Common myeloid progenitor, CD34-positive (primary cell): ENCODE measurements at regions not wholly inside any gene's neighbourhood (a gene's known extent, or its start where the extent isn't known, plus 50 kb on each side); places are given as distances from the start of the nearest gene placed in this dataset.

Source experiments
- CTCF ChIA-PET: fragments of 350-600 bp; sonication (Branson Sonifier 250); formaldehyde crosslinking; loops from one replicate; lab custom pipeline; 2021; ENCODE audit warnings: antibody characterized with exemption; lab: Charles Lee
- POLR2A ChIA-PET: fragments of 350-600 bp; sonication (Branson Sonifier 250); formaldehyde crosslinking; loops from one replicate; lab custom pipeline; 2021; ENCODE audit warnings: antibody characterized with exemption; lab: Charles Lee
- DNase-seq, 3 donors: peaks; one replicate each; pipeline versions ENCODE4 v3.0.0 to v3.0.0-alpha.2; 2013
- H3K27ac ChIP-seq, 2 experiments: 1 replicate in 1 of 2; 2 replicates in 1 of 2; pipeline ENCODE4 v1.7.0; 2013; ENCODE audit warnings: inconsistent platforms in 2 of 2, low read length in 2 of 2, mild to moderate bottlenecking in 2 of 2, low read depth in 1 of 2, moderate library complexity in 1 of 2; ENCODE audit not compliant: severe bottlenecking in 2 of 2, insufficient read depth in 1 of 2, poor library complexity in 1 of 2
- H3K27me3 ChIP-seq, 5 experiments: replicated peaks in 2 of 5; 1 replicate in 3 of 5; 2 replicates in 2 of 5; pipeline versions ENCODE4 v1.6.1 to v1.7.0; 2013; ENCODE audit warnings: low read length in 4 of 5, mild to moderate bottlenecking in 2 of 5, moderate library complexity in 2 of 5, inconsistent platforms in 1 of 5; ENCODE audit not compliant: insufficient read depth in 5 of 5, control insufficient read depth in 4 of 5
- H3K36me3 ChIP-seq, 4 experiments: 1 replicate in 2 of 4; 2 replicates in 2 of 4; pipeline versions ENCODE4 v1.6.1 to v1.7.0; 2013; ENCODE audit warnings: low read length in 3 of 4, control low read depth in 1 of 4, mild to moderate bottlenecking in 1 of 4; ENCODE audit not compliant: control insufficient read depth in 4 of 4, insufficient read depth in 4 of 4
- H3K4me1 ChIP-seq, 4 experiments: 1 replicate in 3 of 4; 2 replicates in 1 of 4; pipeline versions ENCODE4 v1.6.1 to v1.7.1; 2013; ENCODE audit warnings: low read length in 3 of 4, mild to moderate bottlenecking in 3 of 4, control low read depth in 1 of 4, inconsistent platforms in 1 of 4, moderate library complexity in 1 of 4; ENCODE audit not compliant: control insufficient read depth in 4 of 4, insufficient read depth in 4 of 4; ENCODE audit errors: control extremely low read depth in 1 of 4
- H3K4me3 ChIP-seq, 7 experiments: 1 replicate in 4 of 7; 2 replicates in 3 of 7; pipeline versions ENCODE4 v1.5.1 to v1.7.0; 2013; ENCODE audit warnings: mild to moderate bottlenecking in 7 of 7, low read length in 6 of 7, moderate library complexity in 6 of 7, inconsistent platforms in 2 of 7, low read depth in 2 of 7, control low read depth in 1 of 7; ENCODE audit not compliant: insufficient read depth in 4 of 7, control insufficient read depth in 1 of 7; ENCODE audit errors: extremely low read depth in 1 of 7
- H3K9me3 ChIP-seq, 5 experiments: 1 replicate in 4 of 5; 2 replicates in 1 of 5; pipeline versions ENCODE4 v1.6.1 to v1.7.1; 2013; ENCODE audit warnings: low read length in 4 of 5, mild to moderate bottlenecking in 2 of 5, inconsistent platforms in 1 of 5, low read depth in 1 of 5, moderate library complexity in 1 of 5; ENCODE audit not compliant: control insufficient read depth in 4 of 5, insufficient read depth in 2 of 5; ENCODE audit errors: control extremely low read depth in 1 of 5
- WGBS: methylation state at CpG from one replicate; pipeline ENCODE4 v1.1.5; 2013; ENCODE audit not compliant: insufficient coverage; 5-methylcytosine and 5-hydroxymethylcytosine counted together

DNA sequence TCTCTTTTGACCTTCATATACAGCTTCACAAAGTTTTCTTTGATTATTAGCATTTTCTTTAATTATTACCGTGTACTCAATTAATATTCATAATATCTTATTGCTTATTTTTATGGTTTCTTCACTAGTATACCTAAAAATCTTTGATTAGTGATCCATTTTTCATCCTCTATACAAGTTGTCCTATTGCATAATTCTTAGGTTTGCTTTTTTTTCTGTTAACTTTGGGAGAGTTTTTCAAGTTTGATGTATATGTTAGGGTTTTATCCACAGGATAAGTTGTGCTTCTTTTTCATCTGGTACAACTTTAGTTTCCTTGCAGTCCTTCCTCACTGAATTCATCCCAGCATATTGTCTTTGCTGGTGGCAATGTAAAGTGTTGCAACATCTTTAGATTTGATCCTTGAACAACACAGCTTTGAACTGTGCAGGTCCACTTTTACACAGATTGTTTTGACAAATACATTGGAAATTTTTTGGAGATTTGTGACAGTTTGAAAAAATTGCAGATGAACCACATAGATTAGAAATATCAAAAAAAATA, 88.6 kb upstream of the NAV3 start:
- ChIA-PET POLR2A (no interaction called here), CTCF (no interaction called here)
- no peak overlapping the region for H3K4me3 ChIP-seq
- no CpG with 5 or more reads among the region's 1 CpG for WGBS
- no peaks in the 10 kb centered on the region for H3K27me3 ChIP-seq
- H3K27ac ChIP-seq, result no peak overlapping the region
- no peaks in the 10 kb centered on the region for H3K4me1 ChIP-seq
- H3K36me3 ChIP-seq, result no peaks in the 10 kb centered on the region
- no peaks in the 10 kb centered on the region for H3K9me3 ChIP-seq
- no peak for DNase-seq

DNA sequence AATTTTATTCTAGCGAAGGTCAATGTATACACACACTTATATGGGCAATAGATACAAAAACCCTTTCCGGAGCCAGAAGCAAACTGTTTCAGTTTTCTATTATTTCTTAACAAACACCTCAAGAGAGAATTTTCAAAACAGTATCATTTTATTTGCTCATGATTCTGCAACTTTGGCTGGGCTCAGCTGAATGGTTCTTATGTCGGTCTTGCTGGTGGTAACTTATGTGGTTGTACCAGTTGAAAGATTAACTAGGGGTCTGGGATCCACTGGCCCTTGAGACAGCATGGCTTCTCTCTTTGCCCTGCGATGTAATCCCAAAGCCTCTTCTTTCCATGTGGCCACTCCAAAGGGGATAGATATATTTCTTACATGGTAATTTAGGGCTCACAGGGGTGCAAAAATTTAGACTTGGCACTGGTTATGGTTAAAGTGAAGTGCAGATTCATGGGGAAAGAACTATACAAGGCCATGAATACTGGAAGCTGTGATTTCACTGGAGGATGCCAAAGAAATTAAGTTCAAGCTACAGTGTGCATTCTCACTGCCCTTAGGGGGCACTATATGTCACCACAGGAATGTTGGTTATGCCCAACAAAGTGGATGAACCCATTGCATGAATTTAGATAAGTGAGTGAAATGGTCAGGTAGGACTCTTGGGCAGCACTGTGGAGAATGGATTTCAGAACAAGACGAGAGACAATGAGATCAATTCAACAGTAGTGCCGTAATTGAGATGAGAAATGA, 94.3 kb upstream of the NAV3 start:
- ChIA-PET CTCF (no interaction called here), POLR2A (no interaction called here)
- no peaks in the 10 kb centered on the region for H3K4me1 ChIP-seq
- peaks cover 0 to 4% (median 0%) of the 10 kb centered on the region in 5 experiments for H3K9me3 ChIP-seq
- H3K27ac ChIP-seq, result no peak overlapping the region
- no peaks in the 10 kb centered on the region for H3K27me3 ChIP-seq
- 100% methylated on average over 3 of the region's 6 CpGs for WGBS
- no peak for DNase-seq
- no peak overlapping the region for H3K4me3 ChIP-seq
- H3K36me3 ChIP-seq, result no peaks in the 10 kb centered on the region

DNA sequence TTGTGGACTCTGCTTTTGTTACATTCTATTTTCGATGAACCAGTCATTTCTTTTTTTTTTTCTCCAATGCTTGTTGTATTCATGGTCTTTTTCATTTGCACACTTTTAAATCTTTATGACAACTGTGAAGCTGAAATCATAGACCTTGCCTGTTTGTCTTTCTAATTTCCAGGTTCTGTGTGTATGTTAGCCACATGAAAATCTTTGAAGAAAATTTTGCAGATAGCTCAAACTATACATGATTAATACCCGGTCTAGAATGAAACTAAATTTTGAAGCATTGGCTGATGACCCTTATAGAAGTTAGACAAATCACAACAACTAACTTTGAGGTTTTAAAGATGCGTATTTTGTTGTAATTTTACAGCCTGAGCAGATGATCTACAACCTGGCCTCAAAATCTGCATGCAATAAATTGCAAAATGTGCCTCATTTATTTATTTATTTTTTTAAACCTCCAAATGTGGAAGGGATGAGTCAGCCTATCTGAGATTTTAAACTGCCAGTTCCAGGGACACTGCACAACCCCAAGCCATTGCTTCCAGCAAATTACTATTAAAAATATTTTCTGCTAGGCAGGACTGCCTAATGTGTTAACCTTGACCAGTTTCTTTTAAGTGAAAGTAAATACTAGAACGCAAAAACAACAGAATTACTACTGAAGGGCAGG, 96.3 kb upstream of the NAV3 start:
- no peaks in the 10 kb centered on the region for H3K4me1 ChIP-seq
- no peaks in the 10 kb centered on the region for H3K36me3 ChIP-seq
- ChIA-PET CTCF (no interaction called here), POLR2A (no interaction called here)
- H3K9me3 ChIP-seq, result peaks cover 0 to 4% (median 0%) of the 10 kb centered on the region in 5 experiments
- no peak for DNase-seq
- H3K27me3 ChIP-seq, result no peaks in the 10 kb centered on the region
- H3K4me3 ChIP-seq, result no peak overlapping the region
- H3K27ac ChIP-seq, result no peak overlapping the region
- 100% methylated on average over 2 of the region's 4 CpGs for WGBS

DNA sequence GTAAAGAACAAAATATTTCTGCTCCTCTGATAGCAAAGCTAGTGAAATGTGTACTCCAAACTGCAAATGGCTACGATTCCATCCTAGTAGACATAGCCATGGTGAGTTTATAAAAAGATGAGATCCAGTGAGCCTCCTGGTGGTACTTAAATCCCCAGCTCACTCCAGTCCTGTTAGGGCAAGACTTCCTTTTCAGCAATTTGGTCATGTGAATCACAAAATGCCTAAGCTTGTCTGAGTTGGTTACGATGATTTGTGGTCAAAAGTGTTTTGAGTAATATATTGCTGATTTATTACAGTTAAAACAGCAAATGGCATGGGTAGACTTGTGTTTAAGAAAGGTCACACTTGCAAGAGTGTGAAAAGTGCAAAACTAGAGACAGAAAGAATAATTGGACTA, 102.7 kb upstream of the NAV3 start:
- POLR2A ChIA-PET, result no interaction called here
- Histone ChIP-seq H3K4me1 (no peaks in the 10 kb centered on the region), H3K27me3 (no peaks in the 10 kb centered on the region), H3K4me3 (no peak overlapping the region), H3K9me3 (no peaks in the 10 kb centered on the region), H3K27ac (no peak overlapping the region), H3K36me3 (no peaks in the 10 kb centered on the region)
- no peak for DNase-seq
- WGBS, result 60% methylated on average over 2 of the region's 2 CpGs
- CTCF ChIA-PET, result no interaction called here

DNA sequence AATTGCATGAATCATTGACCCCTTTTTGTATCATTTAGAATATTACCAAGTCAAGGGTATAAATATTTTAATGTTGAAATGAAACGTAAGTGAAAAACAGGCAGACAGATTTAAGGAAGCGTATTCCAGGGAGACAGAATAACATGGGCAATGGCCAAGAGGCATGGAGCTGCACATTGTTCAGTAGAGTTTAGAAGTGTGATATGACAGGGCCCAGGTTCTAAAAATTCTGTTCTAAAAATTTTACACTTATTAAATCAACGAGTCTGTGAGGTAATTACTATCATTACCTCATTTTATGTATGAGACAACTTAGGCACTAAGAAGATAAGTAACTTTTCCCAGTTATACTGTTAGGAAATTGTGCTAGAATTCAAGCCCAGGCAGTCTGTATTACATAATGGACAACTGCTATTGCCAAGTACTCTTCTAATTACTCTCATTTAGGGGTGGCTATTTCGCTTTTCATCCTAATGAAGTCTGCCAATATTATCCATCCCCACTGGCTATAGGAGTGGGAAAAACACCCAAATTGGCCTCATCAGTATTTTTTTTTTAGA, 103.2 kb upstream of the NAV3 start:
- CTCF ChIA-PET, result no interaction called here

DNA sequence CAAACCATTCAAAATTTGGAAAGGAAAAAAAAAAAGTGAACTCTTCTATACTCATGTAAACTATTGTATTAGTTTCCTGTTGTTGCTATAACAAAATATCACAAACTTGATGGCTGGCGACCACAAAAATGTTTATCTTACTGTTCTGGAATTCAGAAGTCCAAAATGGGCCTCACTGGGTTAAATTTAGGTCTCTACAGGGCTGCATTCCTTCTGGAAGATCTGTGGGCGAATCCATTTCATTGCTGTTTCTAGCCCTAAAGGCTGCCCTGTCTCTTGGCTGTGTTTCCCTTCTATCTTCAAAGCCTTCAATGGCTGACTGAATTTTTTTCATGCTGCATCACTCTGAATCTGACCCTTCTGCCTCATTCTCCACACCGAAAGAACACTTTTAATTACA, 105.1 kb upstream of the NAV3 start:
- no peaks in the 10 kb centered on the region for H3K4me1 ChIP-seq
- H3K4me3 ChIP-seq, result no peak overlapping the region
- H3K9me3 ChIP-seq, result no peaks in the 10 kb centered on the region
- no peak for DNase-seq
- ChIA-PET CTCF (no interaction called here), POLR2A (no interaction called here)
- H3K36me3 ChIP-seq, result no peaks in the 10 kb centered on the region
- H3K27me3 ChIP-seq, result no peaks in the 10 kb centered on the region
- no peak overlapping the region for H3K27ac ChIP-seq
- 93% methylated on average over 3 of the region's 3 CpGs for WGBS

More for the DNA sequence above, 103.2 kb upstream of the NAV3 start:
- 100% methylated on average over 2 of the region's 4 CpGs for WGBS
- no peak for DNase-seq
- Histone ChIP-seq H3K27ac (no peak overlapping the region), H3K27me3 (no peaks in the 10 kb centered on the region), H3K4me3 (no peak overlapping the region), H3K9me3 (no peaks in the 10 kb centered on the region), H3K36me3 (no peaks in the 10 kb centered on the region), H3K4me1 (no peaks in the 10 kb centered on the region)
- POLR2A ChIA-PET, result no interaction called here

DNA sequence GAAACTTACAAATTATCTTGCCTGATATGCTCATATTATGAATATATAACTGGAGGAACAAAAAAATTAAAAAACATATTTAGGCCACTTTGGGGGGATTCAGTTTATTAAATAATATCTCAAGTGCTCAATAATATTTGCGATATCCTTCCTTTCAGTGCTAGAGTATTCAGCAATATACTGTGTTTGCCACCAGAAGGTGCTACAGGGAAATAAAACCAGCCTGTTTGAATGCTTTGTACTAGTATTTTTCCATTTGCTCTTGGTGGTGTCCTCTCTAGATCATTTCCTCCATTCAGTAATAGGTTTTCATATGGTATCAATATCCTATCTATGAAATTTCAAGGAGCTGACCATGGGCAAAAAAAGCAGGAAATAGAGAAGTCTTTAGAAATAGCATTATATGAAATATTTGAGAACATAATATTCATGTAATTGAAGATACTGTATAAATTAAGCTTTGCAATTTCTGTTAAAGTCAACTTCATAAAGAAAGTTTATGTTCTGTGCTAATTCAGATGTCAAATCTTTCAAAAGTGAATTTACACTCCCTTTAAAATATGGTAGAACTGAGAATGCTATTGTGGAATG, 106.2 kb upstream of the NAV3 start:
- no CpG with 5 or more reads among the region's 1 CpG for WGBS
- DNase-seq, result peak in 1 of 3 donors; percentile 1
- Histone ChIP-seq H3K4me3 (no peak overlapping the region), H3K27me3 (no peaks in the 10 kb centered on the region), H3K4me1 (no peaks in the 10 kb centered on the region), H3K36me3 (no peaks in the 10 kb centered on the region), H3K9me3 (no peaks in the 10 kb centered on the region), H3K27ac (no peak overlapping the region)
- ChIA-PET CTCF (no interaction called here), POLR2A (no interaction called here)
